ENCODE measurements at regions not wholly inside any gene's neighbourhood (a gene's known extent, or its start where the extent isn't known, plus 50 kb on each side); places are given as distances from the start of the nearest gene placed in this dataset.

DNA sequence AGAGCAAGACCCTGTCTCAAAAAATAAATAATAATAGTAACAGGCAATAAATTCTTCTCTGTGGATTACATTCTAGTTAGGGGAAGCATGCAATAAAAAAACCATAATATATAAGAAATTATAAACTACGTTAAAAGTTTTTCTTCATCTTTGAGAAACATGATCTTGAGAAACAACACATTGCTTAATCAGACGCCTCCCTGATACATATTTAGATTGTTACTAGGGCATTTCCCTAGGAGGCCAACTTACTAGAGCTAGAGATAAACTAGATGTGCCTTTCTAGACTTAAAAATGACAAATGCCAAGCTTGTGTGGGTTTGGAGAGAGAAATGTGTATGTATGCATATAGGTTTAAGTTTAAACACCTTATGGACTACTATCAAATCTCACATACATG is 76.3 kb upstream of the GALNT5 start:
- TF ChIP-seq, protein P1, sequence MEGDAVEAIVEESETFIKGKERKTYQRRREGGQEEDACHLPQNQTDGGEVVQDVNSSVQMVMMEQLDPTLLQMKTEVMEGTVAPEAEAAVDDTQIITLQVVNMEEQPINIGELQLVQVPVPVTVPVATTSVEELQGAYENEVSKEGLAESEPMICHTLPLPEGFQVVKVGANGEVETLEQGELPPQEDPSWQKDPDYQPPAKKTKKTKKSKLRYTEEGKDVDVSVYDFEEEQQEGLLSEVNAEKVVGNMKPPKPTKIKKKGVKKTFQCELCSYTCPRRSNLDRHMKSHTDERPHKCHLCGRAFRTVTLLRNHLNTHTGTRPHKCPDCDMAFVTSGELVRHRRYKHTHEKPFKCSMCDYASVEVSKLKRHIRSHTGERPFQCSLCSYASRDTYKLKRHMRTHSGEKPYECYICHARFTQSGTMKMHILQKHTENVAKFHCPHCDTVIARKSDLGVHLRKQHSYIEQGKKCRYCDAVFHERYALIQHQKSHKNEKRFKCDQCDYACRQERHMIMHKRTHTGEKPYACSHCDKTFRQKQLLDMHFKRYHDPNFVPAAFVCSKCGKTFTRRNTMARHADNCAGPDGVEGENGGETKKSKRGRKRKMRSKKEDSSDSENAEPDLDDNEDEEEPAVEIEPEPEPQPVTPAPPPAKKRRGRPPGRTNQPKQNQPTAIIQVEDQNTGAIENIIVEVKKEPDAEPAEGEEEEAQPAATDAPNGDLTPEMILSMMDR (IDR thresholded peaks at IDR 0.05), result no peak
- no peak for TF ChIP-seq EZH2 (IDR thresholded peaks at IDR 0.05; ENCODE audit: borderline replicate concordance, insufficient read depth, low read depth, low read length, poor library complexity, severe bottlenecking)

Measured in B cell (primary cell).